ENCODE measurements at regions not wholly inside any gene's neighbourhood (a gene's known extent, or its start where the extent isn't known, plus 50 kb on each side); places are given as distances from the start of the nearest gene placed in this dataset.

- no peaks in the 10 kb centered on the region for H3K36me3 ChIP-seq (ENCODE audit: insufficient read depth)
- H3K4me3 ChIP-seq (ENCODE audit: low read depth, low read length) = no peak overlapping the region
- no peak overlapping the region for H3K27ac ChIP-seq (ENCODE audit: low read depth)
- 90% methylated on average over 1 of the region's 1 CpG for WGBS
- H3K4me1 ChIP-seq (ENCODE audit: insufficient read depth) = no peaks in the 10 kb centered on the region
- no peak for DNase-seq (ENCODE audit: extremely low spot score)
These were observed 88.2 kb upstream of the OLFM3 start for GRCh38 chr1:102084771-102085535.

- DNase-seq (ENCODE audit: extremely low spot score) = no peak
- H3K27ac ChIP-seq (ENCODE audit: low read depth) = no peak overlapping the region
- H3K4me3 ChIP-seq (ENCODE audit: low read depth, low read length) = no peak overlapping the region
- no peaks in the 10 kb centered on the region for H3K36me3 ChIP-seq (ENCODE audit: insufficient read depth)
- no peaks in the 10 kb centered on the region for H3K4me1 ChIP-seq (ENCODE audit: insufficient read depth)
- 76% methylated on average over 3 of the region's 3 CpGs for WGBS
These were observed 86.5 kb upstream of the OLFM3 start for GRCh38 chr1:102083192-102083591.

DNA sequence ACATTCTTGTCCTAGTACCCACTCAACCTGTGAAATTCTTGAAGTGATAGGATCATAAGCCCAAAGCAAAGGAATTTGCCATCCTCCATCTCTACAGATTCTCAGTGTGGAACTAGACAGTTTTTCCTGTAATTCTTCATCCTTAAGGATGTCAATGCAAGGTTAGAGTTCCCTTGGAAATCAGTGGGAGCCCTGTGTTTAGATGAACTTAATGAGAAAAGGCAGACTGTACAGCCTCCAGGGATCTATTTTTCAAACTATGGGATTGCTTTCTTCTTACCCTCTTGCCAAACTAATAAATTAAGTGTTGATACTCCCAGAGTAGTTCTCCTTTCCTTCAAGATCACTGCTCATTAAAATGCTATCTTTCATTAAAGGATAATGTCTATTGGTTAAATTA, 78.1 kb upstream of the OLFM3 start:
- H3K4me3 ChIP-seq (ENCODE audit: low read depth, low read length) = no peak overlapping the region

DNA sequence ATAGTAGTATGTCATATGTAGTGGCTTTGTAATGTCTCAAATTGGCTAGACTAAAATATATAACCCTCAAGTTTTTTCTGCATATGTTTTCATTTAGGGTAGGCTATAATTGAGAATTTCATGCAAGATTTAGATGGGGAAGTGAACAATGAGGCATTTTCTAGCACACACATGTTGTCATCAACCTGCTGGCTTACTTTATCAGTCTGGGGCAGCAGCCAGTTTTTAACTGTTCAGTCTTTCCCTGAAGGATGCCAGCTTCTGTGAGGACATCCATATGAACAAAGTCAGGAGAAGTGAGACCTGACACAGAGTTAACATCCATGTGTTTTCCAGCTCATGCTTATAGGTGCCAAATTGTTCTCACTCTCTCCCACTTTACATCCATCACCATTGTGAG, 74.7 kb upstream of the OLFM3 start:
- no peaks in the 10 kb centered on the region for H3K36me3 ChIP-seq (ENCODE audit: insufficient read depth)

More for the DNA sequence above, 78.1 kb upstream of the OLFM3 start:
- H3K27ac ChIP-seq (ENCODE audit: low read depth) = no peak overlapping the region
- H3K36me3 ChIP-seq (ENCODE audit: insufficient read depth) = no peaks in the 10 kb centered on the region
- no peaks in the 10 kb centered on the region for H3K4me1 ChIP-seq (ENCODE audit: insufficient read depth)
- DNase-seq (ENCODE audit: extremely low spot score) = no peak

DNA sequence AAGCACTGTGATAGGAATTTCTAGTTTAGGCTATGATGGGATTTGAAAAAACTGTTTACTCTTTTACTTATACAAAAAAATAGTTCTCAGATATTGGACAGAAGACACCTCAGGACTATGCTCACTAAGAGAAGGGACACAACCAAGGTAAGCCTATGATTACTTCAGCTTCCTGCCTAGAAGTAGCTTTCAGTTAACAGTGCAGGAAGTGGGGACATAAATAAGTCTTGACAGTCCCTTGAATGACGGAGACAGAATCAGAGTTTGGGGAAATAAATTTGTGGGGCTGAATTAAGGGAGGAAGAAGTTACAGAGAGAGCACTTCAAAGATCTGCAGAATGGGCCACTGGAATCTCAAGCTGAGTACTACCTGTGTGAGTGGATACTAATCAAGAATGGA, 53.8 kb upstream of the OLFM3 start:
- Histone ChIP-seq H3K27ac (ENCODE audit: low read depth) (no peak overlapping the region), H3K4me3 (ENCODE audit: low read depth, low read length) (no peak overlapping the region), H3K36me3 (ENCODE audit: insufficient read depth) (no peaks in the 10 kb centered on the region), H3K4me1 (ENCODE audit: insufficient read depth) (no peaks in the 10 kb centered on the region)
- WGBS = 35% methylated on average over 1 of the region's 1 CpG
- DNase-seq (ENCODE audit: extremely low spot score) = no peak

More for the DNA sequence above, 74.7 kb upstream of the OLFM3 start:
- no peak for DNase-seq (ENCODE audit: extremely low spot score)
- Histone ChIP-seq H3K4me3 (ENCODE audit: low read depth, low read length) (no peak overlapping the region), H3K27ac (ENCODE audit: low read depth) (no peak overlapping the region), H3K4me1 (ENCODE audit: insufficient read depth) (no peaks in the 10 kb centered on the region)

DNA sequence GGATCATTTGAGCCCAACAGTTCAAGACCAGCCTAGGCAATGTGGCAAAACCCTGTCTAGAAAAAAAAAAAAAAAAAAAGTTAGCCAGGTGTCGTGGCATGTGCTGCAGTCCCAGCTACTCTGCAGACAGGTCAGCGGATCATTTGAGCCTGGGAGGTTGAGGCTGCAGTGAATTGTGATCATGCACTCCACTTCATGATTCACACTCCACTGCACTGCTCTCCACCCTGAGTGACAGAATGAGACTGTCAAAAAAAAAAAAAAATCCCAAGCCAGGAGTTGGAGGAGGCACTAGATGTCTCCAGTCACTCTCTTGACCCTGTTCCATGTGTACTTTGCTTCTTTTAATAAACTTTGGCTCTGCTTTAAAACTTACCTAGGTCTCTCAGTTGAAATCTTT, 51.0 kb upstream of the OLFM3 start:
- no peaks in the 10 kb centered on the region for H3K36me3 ChIP-seq (ENCODE audit: insufficient read depth)
- no peak overlapping the region for H3K27ac ChIP-seq (ENCODE audit: low read depth)
- no peaks in the 10 kb centered on the region for H3K4me1 ChIP-seq (ENCODE audit: insufficient read depth)
- no peak overlapping the region for H3K4me3 ChIP-seq (ENCODE audit: low read depth, low read length)
- DNase-seq (ENCODE audit: extremely low spot score) = no peak
- WGBS = 93% methylated on average over 2 of the region's 2 CpGs

Data from urinary bladder (tissue), 3 donors.